IMR-90 (cell line): ENCODE measurements at regions not wholly inside any gene's neighbourhood (a gene's known extent, or its start where the extent isn't known, plus 50 kb on each side); places are given as distances from the start of the nearest gene placed in this dataset.

Source experiments
- ATAC-seq: fragments of 200-7000 bp; cut with Tn5 transposase; 2 replicates; pipeline ENCODE4 v1.9.1; 2020; ENCODE audit warnings: low read depth, mild to moderate bottlenecking, moderate library complexity
- BruUV-seq: library from RNA; stranded (reverse); fragments of 400-500 nt; replicated peaks from 2 replicates; lab custom pipeline; 2021; lab: Mats Ljungman, UMichigan
- CTCF ChIA-PET: fragments of 300-600 bp; formaldehyde crosslinking; extraction: SDS; loops from one replicate; lab custom pipeline; 2021; ENCODE audit warnings: antibody characterized with exemption; lab: Yijun Ruan, JAX
- POLR2A ChIA-PET: fragments of 300-600 bp; sonication (Branson Sonifier 250); formaldehyde crosslinking; loops from one replicate; lab custom pipeline; 2022; ENCODE audit warnings: antibody characterized with exemption; ENCODE audit not compliant: unreplicated experiment; lab: Charles Lee
- DNase-seq: peaks from one replicate; pipeline ENCODE4 v3.0.0; 2013
- H2AFZ ChIP-seq: replicated peaks from 2 replicates; pipeline ENCODE3; 2013; ENCODE audit warnings: low read length, mild to moderate bottlenecking; ENCODE audit not compliant: poor library complexity
- H2AK5ac ChIP-seq: 2 replicates; pipeline ENCODE4 v1.6.1; 2013; ENCODE audit warnings: low read depth, low read length, inconsistent platforms
- H2AK9ac ChIP-seq: replicated peaks from 2 replicates; pipeline ENCODE3; 2013; ENCODE audit warnings: mild to moderate bottlenecking, low read depth, low read length, moderate library complexity; ENCODE audit not compliant: poor library complexity
- H2BK120ac ChIP-seq: 2 replicates; pipeline ENCODE4 v1.6.1; 2013; ENCODE audit warnings: low read depth, low read length, inconsistent platforms
- H2BK15ac ChIP-seq: 3 replicates; pipeline ENCODE4 v1.6.1; 2013; ENCODE audit warnings: low read depth, low read length, inconsistent platforms
- H2BK20ac ChIP-seq: 2 replicates; pipeline ENCODE4 v1.6.1; 2013; ENCODE audit warnings: low read depth, mild to moderate bottlenecking, inconsistent platforms, low read length, moderate library complexity
- H2BK5ac ChIP-seq: 2 replicates; pipeline ENCODE4 v1.6.1; 2013; ENCODE audit warnings: mild to moderate bottlenecking, low read depth, low read length, inconsistent platforms; ENCODE audit not compliant: poor library complexity, severe bottlenecking
- H3K14ac ChIP-seq: replicated peaks from 2 replicates; pipeline ENCODE4 v1.6.1; 2013; ENCODE audit warnings: low read depth, low read length, inconsistent platforms
- H3K18ac ChIP-seq: 2 replicates; pipeline ENCODE4 v1.6.1; 2013; ENCODE audit warnings: low read depth, low read length, control low read depth
- H3K23ac ChIP-seq: 2 replicates; pipeline ENCODE4 v1.6.1; 2013; ENCODE audit warnings: low read depth, low read length, inconsistent platforms
- H3K27ac ChIP-seq: 2 replicates; pipeline ENCODE4 v1.5.1; 2013; ENCODE audit warnings: mild to moderate bottlenecking, control low read depth, low read length; ENCODE audit not compliant: insufficient read depth
- H3K27me3 ChIP-seq: 2 replicates; pipeline ENCODE4 v1.6.1; 2013; ENCODE audit warnings: low read length; ENCODE audit not compliant: control insufficient read depth, insufficient read depth
- H3K36me3 ChIP-seq: 2 replicates; pipeline ENCODE4 v1.6.1; 2013; ENCODE audit warnings: low read length, mixed read lengths; ENCODE audit not compliant: control insufficient read depth, insufficient read depth
- H3K4ac ChIP-seq: 2 replicates; pipeline ENCODE4 v1.6.1; 2013; ENCODE audit warnings: low read depth, low read length, inconsistent platforms
- H3K4me1 ChIP-seq: 2 replicates; pipeline ENCODE4 v1.6.1; 2013; ENCODE audit warnings: low read length, mixed read lengths; ENCODE audit not compliant: control insufficient read depth, insufficient read depth
- H3K4me2 ChIP-seq: 2 replicates; pipeline ENCODE4 v1.6.1; 2013; ENCODE audit warnings: low read depth, mild to moderate bottlenecking, control low read depth, low read length, moderate library complexity
- H3K4me3 ChIP-seq: 2 replicates; pipeline ENCODE4 v1.5.1; 2013; ENCODE audit warnings: low read depth, mild to moderate bottlenecking, control low read depth, low read length, moderate library complexity; ENCODE audit not compliant: insufficient read depth
- H3K56ac ChIP-seq: 2 replicates; pipeline ENCODE4 v1.6.1; 2013; ENCODE audit warnings: low read length, inconsistent platforms; ENCODE audit not compliant: insufficient read depth; ENCODE audit errors: extremely low read depth
- H3K79me1 ChIP-seq, 2 experiments: 2 replicates each; pipeline ENCODE4 v1.6.1; 2013; ENCODE audit warnings: low read length in 2 of 2, inconsistent platforms in 1 of 2, low read depth in 1 of 2
- H3K9ac ChIP-seq: 2 replicates; pipeline ENCODE4 v1.6.1; 2013; ENCODE audit warnings: low read depth, low read length, control low read depth
- H3K9me1 ChIP-seq: 2 replicates; pipeline ENCODE4 v1.6.1; 2013; ENCODE audit warnings: low read length, inconsistent platforms; ENCODE audit not compliant: insufficient read depth
- H3K9me3 ChIP-seq: 2 replicates; pipeline ENCODE4 v1.6.1; 2013; ENCODE audit warnings: low read length; ENCODE audit not compliant: control insufficient read depth, insufficient read depth
- H4K20me1 ChIP-seq: 2 replicates; pipeline ENCODE4 v1.6.1; 2013; ENCODE audit warnings: low read length, inconsistent platforms; ENCODE audit not compliant: insufficient read depth
- H4K5ac ChIP-seq: 2 replicates; pipeline ENCODE4 v1.6.1; 2013; ENCODE audit warnings: mild to moderate bottlenecking, low read depth, low read length, control low read depth
- H4K8ac ChIP-seq, 2 experiments: 2 replicates each; pipeline ENCODE4 v1.6.1; 2013; ENCODE audit warnings: low read depth in 2 of 2, low read length in 2 of 2, control low read depth in 1 of 2, inconsistent platforms in 1 of 2
- H4K91ac ChIP-seq: 2 replicates; pipeline ENCODE4 v1.6.1; 2013; ENCODE audit warnings: low read depth, low read length, inconsistent platforms; ENCODE audit not compliant: insufficient read depth
- CTCF ChIP-seq: conservative IDR thresholded peaks from 2 replicates; pipeline ENCODE4 v1.5.1; 2012; ENCODE audit warnings: mild to moderate bottlenecking, low read depth, low read length, improper control_type of control experiment
- RCOR1 ChIP-seq: IDR thresholded peaks from 2 replicates; pipeline ENCODE4 v1.6.1; 2012; ENCODE audit warnings: mild to moderate bottlenecking, low read length, improper control_type of control experiment; ENCODE audit not compliant: insufficient replicate concordance
- USF2 ChIP-seq: fragments of 150-350 bp; IDR thresholded peaks from 2 replicates; pipeline ENCODE4 v1.6.1; 2017; ENCODE audit warnings: mild to moderate bottlenecking, antibody characterized with exemption, low read length, low read depth
- WGBS, 2 experiments: methylation state at CpG; one replicate each; pipeline versions ENCODE4 v1.1.5 to v1.1.7; 2013; ENCODE audit warnings: missing lambda C conversion rate in 2 of 2; ENCODE audit not compliant: insufficient read length in 1 of 2; ENCODE audit errors: extremely low coverage in 2 of 2; 5-methylcytosine and 5-hydroxymethylcytosine counted together
- dilution Hi-C: fragments of 300-500 bp; cut with HindIII; formaldehyde crosslinking; loops from one replicate; pipeline ENCODE4 v1.14.3; 2018; ENCODE audit warnings: low sequenced_read_pairs; ENCODE audit not compliant: unreplicated experiment
- in situ Hi-C: fragments of 300-500 bp; cut with MboI; formaldehyde crosslinking; loops from 3 replicates; pipeline ENCODE4 v1.14.3; 2019; ENCODE audit warnings: low sequenced_read_pairs, inconsistent platforms, mixed read lengths
- intact Hi-C: fragments of 100-400 bp; cut with micrococcal nuclease; formaldehyde crosslinking; loops from 2 replicates; pipeline ENCODE4 v1.10.0; 2022

- WGBS, 2 experiments = no CpG with 5 or more reads among the region's 1 CpG
- POLR2A ChIA-PET = no interaction called here
These were observed 471.6 kb downstream of the ARL4A start for GRCh38 chr7:13159003-13159402.

More at GRCh38 chr7:13159003-13159402, 471.6 kb downstream of the ARL4A start:
- Histone ChIP-seq H3K27me3 (no peaks in the 10 kb centered on the region; the same call in 1 of the 2 replicates), H3K4ac (no peak overlapping the region), H3K23ac (no peak overlapping the region), H3K18ac (no peak overlapping the region), H2BK15ac (no peak overlapping the region), H3K36me3 (no peaks in the 10 kb centered on the region), H3K9me1 (no peaks in the 10 kb centered on the region), H3K4me1 (no peaks in the 10 kb centered on the region), H3K27ac (no peak overlapping the region), H4K91ac (no peak overlapping the region), H3K4me3 (no peak overlapping the region), H3K9ac (no peak overlapping the region), H3K14ac (no peak overlapping the region), H4K20me1 (no peaks in the 10 kb centered on the region), H3K56ac (no peak overlapping the region), H4K5ac (no peak overlapping the region), H3K79me1 (no peaks in the 10 kb centered on the region), H2AFZ (no peak overlapping the region), H3K4me2 (no peak overlapping the region), H2BK120ac (no peak overlapping the region), H4K8ac (no peak overlapping the region), H2AK9ac (no peak overlapping the region), H2BK20ac (no peak overlapping the region), H3K9me3 (no peaks in the 10 kb centered on the region), H2AK5ac (no peak overlapping the region), H2BK5ac (no peak overlapping the region)
- TF ChIP-seq RCOR1 (no peak), CTCF (no peak), USF2 (no peak)
- no TSS peak for BruUV-seq
- dilution Hi-C loops (no loop called here), in situ Hi-C loops (no loop called here), intact Hi-C loops (loop anchor here (5.0 kb wide), 2 partner anchors 758 to 1637 kb away; no protein-coding TSS in a partner anchor)
- ATAC-seq (no peak), DNase-seq (no peak)
- CTCF ChIA-PET = no interaction called here
